ENCODE measurements at regions not wholly inside any gene's neighbourhood (a gene's known extent, or its start where the extent isn't known, plus 50 kb on each side); places are given as distances from the start of the nearest gene placed in this dataset.

- H3K36me3 Mint-ChIP-seq (ENCODE audit: low read depth), result no peaks in the 10 kb centered on the region
- H3K4me1 Mint-ChIP-seq (ENCODE audit: low read depth), result no peaks in the 10 kb centered on the region
- H3K9me3 Mint-ChIP-seq (ENCODE audit: insufficient read depth), result no peaks in the 10 kb centered on the region
- H3K27ac Mint-ChIP-seq, result no peak overlapping the region
- H3K27me3 Mint-ChIP-seq (ENCODE audit: low read depth), result no peaks in the 10 kb centered on the region
- DNase-seq (no peak), ATAC-seq (no peak)
- POLR2A ChIA-PET, result no interaction called here
- CTCF ChIA-PET, result no interaction called here
- H3K4me3 Mint-ChIP-seq, result no peak overlapping the region
Observed at GRCh38 chr6:82737965-82738364, 327.7 kb downstream of the UBE3D start.

- POLR2A ChIA-PET, result no interaction called here
- H3K27ac Mint-ChIP-seq, result no peak overlapping the region
Observed at GRCh38 chr6:82738773-82739172, 326.9 kb downstream of the UBE3D start.

GRCh38 chr6:82739303-82739702 lies 326.3 kb downstream of the UBE3D start:
- Mint-ChIP-seq H3K27ac (no peak overlapping the region), H3K4me3 (no peak overlapping the region), H3K27me3 (ENCODE audit: low read depth) (no peaks in the 10 kb centered on the region), H3K36me3 (ENCODE audit: low read depth) (no peaks in the 10 kb centered on the region), H3K4me1 (ENCODE audit: low read depth) (no peaks in the 10 kb centered on the region), H3K9me3 (ENCODE audit: insufficient read depth) (no peaks in the 10 kb centered on the region)
- DNase-seq (no peak), ATAC-seq (no peak)
- POLR2A ChIA-PET, result no interaction called here
- CTCF ChIA-PET, result no interaction called here

More at GRCh38 chr6:82738773-82739172, 326.9 kb downstream of the UBE3D start:
- Mint-ChIP-seq H3K4me3 (no peak overlapping the region), H3K27me3 (ENCODE audit: low read depth) (no peaks in the 10 kb centered on the region), H3K9me3 (ENCODE audit: insufficient read depth) (no peaks in the 10 kb centered on the region), H3K36me3 (ENCODE audit: low read depth) (no peaks in the 10 kb centered on the region), H3K4me1 (ENCODE audit: low read depth) (no peaks in the 10 kb centered on the region)
- DNase-seq, result no peak
- CTCF ChIA-PET, result no interaction called here
- ATAC-seq, result no peak

GRCh38 chr6:82740072-82740471 lies 325.6 kb downstream of the UBE3D start:
- Mint-ChIP-seq H3K4me3 (no peak overlapping the region), H3K4me1 (ENCODE audit: low read depth) (no peaks in the 10 kb centered on the region), H3K36me3 (ENCODE audit: low read depth) (no peaks in the 10 kb centered on the region), H3K27me3 (ENCODE audit: low read depth) (no peaks in the 10 kb centered on the region), H3K9me3 (ENCODE audit: insufficient read depth) (no peaks in the 10 kb centered on the region), H3K27ac (no peak overlapping the region)
- CTCF ChIA-PET, result no interaction called here
- POLR2A ChIA-PET, result no interaction called here
- ATAC-seq (no peak), DNase-seq (no peak)

GRCh38 chr6:82741325-82741995 lies 324.2 kb downstream of the UBE3D start:
- no peak overlapping the region for H3K27ac Mint-ChIP-seq
- POLR2A ChIA-PET, result no interaction called here
- no peak for DNase-seq
- no peak overlapping the region for H3K4me3 Mint-ChIP-seq
- no peak for ATAC-seq
- CTCF ChIA-PET, result no interaction called here
- no peaks in the 10 kb centered on the region for H3K9me3 Mint-ChIP-seq (ENCODE audit: insufficient read depth)
- no peaks in the 10 kb centered on the region for H3K4me1 Mint-ChIP-seq (ENCODE audit: low read depth)
- no peaks in the 10 kb centered on the region for H3K27me3 Mint-ChIP-seq (ENCODE audit: low read depth)
- no peaks in the 10 kb centered on the region for H3K36me3 Mint-ChIP-seq (ENCODE audit: low read depth)

GRCh38 chr6:82741996-82742385 lies 323.6 kb downstream of the UBE3D start:
- Mint-ChIP-seq H3K27ac (no peak overlapping the region), H3K36me3 (ENCODE audit: low read depth) (no peaks in the 10 kb centered on the region), H3K27me3 (ENCODE audit: low read depth) (no peaks in the 10 kb centered on the region), H3K4me1 (ENCODE audit: low read depth) (no peaks in the 10 kb centered on the region), H3K9me3 (ENCODE audit: insufficient read depth) (no peaks in the 10 kb centered on the region), H3K4me3 (no peak overlapping the region)
- ChIA-PET POLR2A (no interaction called here), CTCF (no interaction called here)
- ATAC-seq (no peak), DNase-seq (no peak)

- no peaks in the 10 kb centered on the region for H3K27me3 Mint-ChIP-seq (ENCODE audit: low read depth)
- no peak overlapping the region for H3K27ac Mint-ChIP-seq
- H3K36me3 Mint-ChIP-seq (ENCODE audit: low read depth), result no peaks in the 10 kb centered on the region
- no peak overlapping the region for H3K4me3 Mint-ChIP-seq
- no peak for ATAC-seq
- no peaks in the 10 kb centered on the region for H3K9me3 Mint-ChIP-seq (ENCODE audit: insufficient read depth)
- no peaks in the 10 kb centered on the region for H3K4me1 Mint-ChIP-seq (ENCODE audit: low read depth)
- ChIA-PET CTCF (no interaction called here), POLR2A (no interaction called here)
- no peak for DNase-seq
Observed at GRCh38 chr6:82744286-82745015, 321.2 kb downstream of the UBE3D start.

- no peak for DNase-seq
- Mint-ChIP-seq H3K4me3 (no peak overlapping the region), H3K4me1 (ENCODE audit: low read depth) (no peaks in the 10 kb centered on the region), H3K36me3 (ENCODE audit: low read depth) (no peaks in the 10 kb centered on the region), H3K9me3 (ENCODE audit: insufficient read depth) (no peaks in the 10 kb centered on the region), H3K27ac (no peak overlapping the region), H3K27me3 (ENCODE audit: low read depth) (peaks cover 2% of the 10 kb centered on the region)
- ATAC-seq, result no peak
- ChIA-PET POLR2A (no interaction called here), CTCF (no interaction called here)
Observed at GRCh38 chr6:82750556-82750955, 315.1 kb downstream of the UBE3D start.

- DNase-seq, result no peak
- no peak overlapping the region for H3K27ac Mint-ChIP-seq
- no peaks in the 10 kb centered on the region for H3K4me1 Mint-ChIP-seq (ENCODE audit: low read depth)
- peaks cover 2% of the 10 kb centered on the region for H3K27me3 Mint-ChIP-seq (ENCODE audit: low read depth)
- no peak for ATAC-seq
- H3K36me3 Mint-ChIP-seq (ENCODE audit: low read depth), result no peaks in the 10 kb centered on the region
- no peaks in the 10 kb centered on the region for H3K9me3 Mint-ChIP-seq (ENCODE audit: insufficient read depth)
- ChIA-PET CTCF (no interaction called here), POLR2A (no interaction called here)
- no peak overlapping the region for H3K4me3 Mint-ChIP-seq
Observed at GRCh38 chr6:82751718-82752117, 313.9 kb downstream of the UBE3D start.

GRCh38 chr6:82761674-82762345 lies 303.8 kb downstream of the UBE3D start:
- CTCF ChIA-PET, result no interaction called here
- DNase-seq (no peak), ATAC-seq (no peak)
- Mint-ChIP-seq H3K27ac (no peak overlapping the region), H3K4me3 (no peak overlapping the region), H3K27me3 (ENCODE audit: low read depth) (no peaks in the 10 kb centered on the region), H3K36me3 (ENCODE audit: low read depth) (no peaks in the 10 kb centered on the region), H3K4me1 (ENCODE audit: low read depth) (no peaks in the 10 kb centered on the region), H3K9me3 (ENCODE audit: insufficient read depth) (peaks cover 3% of the 10 kb centered on the region)
- POLR2A ChIA-PET, result no interaction called here

GRCh38 chr6:82766476-82766875 lies 299.2 kb downstream of the UBE3D start:
- H3K4me1 Mint-ChIP-seq (ENCODE audit: low read depth), result no peaks in the 10 kb centered on the region
- H3K9me3 Mint-ChIP-seq (ENCODE audit: insufficient read depth), result no peaks in the 10 kb centered on the region
- no peaks in the 10 kb centered on the region for H3K27me3 Mint-ChIP-seq (ENCODE audit: low read depth)
- DNase-seq, result no peak
- POLR2A ChIA-PET, result no interaction called here
- no peak for ATAC-seq
- CTCF ChIA-PET, result no interaction called here
- H3K4me3 Mint-ChIP-seq, result no peak overlapping the region
- no peak overlapping the region for H3K27ac Mint-ChIP-seq
- H3K36me3 Mint-ChIP-seq (ENCODE audit: low read depth), result no peaks in the 10 kb centered on the region

- no peaks in the 10 kb centered on the region for H3K36me3 Mint-ChIP-seq (ENCODE audit: low read depth)
- H3K27ac Mint-ChIP-seq, result no peak overlapping the region
- CTCF ChIA-PET, result no interaction called here
- H3K4me3 Mint-ChIP-seq, result no peak overlapping the region
- no peaks in the 10 kb centered on the region for H3K9me3 Mint-ChIP-seq (ENCODE audit: insufficient read depth)
- DNase-seq, result no peak
- H3K27me3 Mint-ChIP-seq (ENCODE audit: low read depth), result no peaks in the 10 kb centered on the region
- ATAC-seq, result no peak
- H3K4me1 Mint-ChIP-seq (ENCODE audit: low read depth), result no peaks in the 10 kb centered on the region
- POLR2A ChIA-PET, result no interaction called here
Observed at GRCh38 chr6:82767037-82767436, 298.6 kb downstream of the UBE3D start.

All from activated CD8-positive, alpha-beta T cell treated with anti-CD3 and anti-CD28 coated beads, Interleukin-2, amount 10 ng/mL, durations not matched to agents 7 days and 5 days (primary cell).